ENCODE measurements at regions not wholly inside any gene's neighbourhood (a gene's known extent, or its start where the extent isn't known, plus 50 kb on each side); places are given as distances from the start of the nearest gene placed in this dataset.

DNA sequence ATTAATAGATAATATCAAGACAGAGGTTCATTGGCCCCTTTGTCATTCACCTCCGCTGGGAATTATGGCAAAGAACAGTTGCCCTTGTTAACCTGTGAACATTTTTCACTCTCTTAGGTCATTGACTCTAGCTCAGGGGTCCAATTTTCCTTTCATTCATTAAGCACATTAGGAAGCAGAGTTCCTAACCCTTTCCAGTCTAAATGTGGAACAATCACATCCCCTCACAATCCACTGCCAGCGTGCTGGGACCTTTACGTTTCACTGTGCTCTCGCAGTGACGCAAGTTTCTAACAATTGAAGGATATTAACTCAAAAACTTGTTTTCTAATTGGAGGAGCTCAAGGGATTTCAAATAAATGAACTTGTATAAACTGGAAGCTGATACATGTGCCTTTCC lies 79.3 kb upstream of the MEOX2 start:
- TF ChIP-seq JUN (IDR thresholded peaks at IDR 0.05; ENCODE audit: borderline replicate concordance, low read depth, low read length) (no peak), JUN (CRISPR knock-in tag; IDR thresholded peaks at IDR 0.05; ENCODE audit: borderline replicate concordance) (no peak), EZH2 (IDR thresholded peaks at IDR 0.05; ENCODE audit: borderline replicate concordance, low read depth, low read length) (no peak), NFRKB (IDR thresholded peaks at IDR 0.05; ENCODE audit: low read depth) (no peak), SMARCE1 (IDR thresholded peaks at IDR 0.05) (no peak), ZBTB34 (CRISPR knock-in tag; IDR thresholded peaks at IDR 0.05) (no peak)
